ENCODE measurements at regions not wholly inside any gene's neighbourhood (a gene's known extent, or its start where the extent isn't known, plus 50 kb on each side); places are given as distances from the start of the nearest gene placed in this dataset.

DNA sequence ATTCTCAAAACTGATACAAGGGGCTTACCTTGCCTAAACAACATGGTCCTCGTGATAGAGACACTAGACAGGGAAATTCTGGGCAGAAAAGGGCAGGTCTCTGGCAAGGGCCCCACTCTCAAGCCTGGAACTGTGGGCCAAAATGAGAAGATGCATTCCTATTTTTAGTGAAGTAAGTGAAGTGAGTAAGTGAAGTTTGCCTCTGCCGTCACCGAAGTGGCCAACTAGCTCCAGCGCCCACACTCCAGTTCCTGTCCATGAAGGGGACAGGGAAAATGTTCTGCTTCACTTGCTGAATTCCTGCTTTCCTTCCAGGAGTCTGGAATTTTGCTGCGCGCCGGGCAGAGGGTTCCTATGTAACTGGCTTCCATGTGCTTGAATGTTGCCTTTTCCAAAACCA lies 1035.6 kb upstream of the TMEM132C start:
- DNase-seq (ENCODE audit: low spot score), result no peak

DNA sequence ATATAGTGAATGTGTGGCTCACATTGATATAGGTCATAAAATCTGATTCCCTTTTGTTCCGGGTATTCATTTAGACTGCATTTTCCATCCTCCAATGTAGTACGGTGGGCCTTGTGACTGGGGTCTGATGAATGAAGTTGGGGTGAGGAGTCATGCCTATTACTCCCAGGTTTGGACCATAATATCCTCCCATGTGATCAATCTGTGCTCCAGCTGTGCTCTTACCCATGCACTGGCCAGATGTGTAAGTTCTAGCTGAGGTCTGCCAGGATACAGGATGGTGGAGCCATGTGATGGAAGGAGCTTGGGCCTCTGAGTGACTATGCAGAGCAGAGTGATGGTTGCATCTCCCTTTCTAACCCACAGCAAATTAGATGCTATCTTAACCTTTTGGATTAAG lies 1034.0 kb upstream of the TMEM132C start:
- DNase-seq (ENCODE audit: low spot score), result no peak

- no peak for DNase-seq (ENCODE audit: low spot score)
Observed at GRCh38 chr12:127235761-127236160, 1031.2 kb upstream of the TMEM132C start.

GRCh38 chr12:127236491-127236890 lies 1030.5 kb upstream of the TMEM132C start:
- no peak for DNase-seq (ENCODE audit: low spot score)

- no peak for DNase-seq (ENCODE audit: low spot score)
Observed at GRCh38 chr12:127237151-127237550, 1029.8 kb upstream of the TMEM132C start.

GRCh38 chr12:127238107-127238506 lies 1028.9 kb upstream of the TMEM132C start:
- DNase-seq (ENCODE audit: low spot score), result no peak

DNA sequence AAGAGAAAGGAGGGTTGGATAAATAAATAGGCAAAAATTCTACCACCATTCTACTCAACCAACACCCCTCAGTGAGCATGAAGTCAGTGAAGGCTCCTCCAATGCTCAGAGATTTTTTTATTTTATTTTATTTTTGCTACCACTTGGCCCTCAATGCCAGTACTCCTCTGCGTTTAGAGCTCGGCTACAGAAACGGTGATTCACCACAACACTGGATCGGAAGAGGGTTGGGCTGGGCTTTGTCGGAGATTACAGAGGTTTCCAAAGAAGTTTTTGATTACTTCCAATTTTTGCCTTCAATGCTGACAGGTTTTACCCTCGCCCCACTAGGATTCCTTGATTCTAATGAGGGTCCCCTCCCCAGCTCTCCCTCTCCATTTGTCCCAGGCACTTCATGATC lies 1027.2 kb upstream of the TMEM132C start:
- DNase-seq (ENCODE audit: low spot score), result no peak

DNA sequence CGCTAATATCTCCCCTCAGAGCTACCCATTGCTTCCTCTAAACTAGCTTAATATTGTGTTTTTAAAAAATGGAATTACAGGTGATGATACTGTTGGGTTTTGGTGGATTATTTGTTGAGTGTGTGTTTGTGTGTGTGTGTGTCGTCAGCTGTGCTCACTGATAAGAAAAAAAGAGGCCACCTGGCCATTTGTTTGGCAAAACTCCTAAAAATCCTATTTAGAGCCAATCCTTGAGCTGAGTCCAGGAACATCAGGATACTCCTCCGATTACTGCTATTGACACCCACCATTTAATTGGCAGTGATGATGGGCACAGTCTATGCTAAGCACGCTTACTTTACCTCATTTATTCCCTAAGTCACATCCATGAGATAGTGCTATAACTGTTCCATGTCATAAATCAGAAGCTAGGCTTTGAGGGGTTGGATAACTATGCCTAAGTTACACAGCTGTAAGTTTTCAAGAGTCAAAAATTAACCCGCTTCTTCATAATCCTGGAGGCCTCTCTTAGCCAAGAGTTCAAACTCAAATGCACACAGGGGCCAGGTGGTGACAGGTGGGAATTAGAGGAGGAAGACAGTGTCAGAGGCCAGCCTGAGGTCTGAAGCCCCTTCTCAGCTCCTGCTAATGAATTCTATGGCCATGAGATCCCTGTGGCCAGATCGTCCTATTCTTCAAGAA lies 1026.6 kb upstream of the TMEM132C start:
- no peak for DNase-seq (ENCODE audit: low spot score)

DNA sequence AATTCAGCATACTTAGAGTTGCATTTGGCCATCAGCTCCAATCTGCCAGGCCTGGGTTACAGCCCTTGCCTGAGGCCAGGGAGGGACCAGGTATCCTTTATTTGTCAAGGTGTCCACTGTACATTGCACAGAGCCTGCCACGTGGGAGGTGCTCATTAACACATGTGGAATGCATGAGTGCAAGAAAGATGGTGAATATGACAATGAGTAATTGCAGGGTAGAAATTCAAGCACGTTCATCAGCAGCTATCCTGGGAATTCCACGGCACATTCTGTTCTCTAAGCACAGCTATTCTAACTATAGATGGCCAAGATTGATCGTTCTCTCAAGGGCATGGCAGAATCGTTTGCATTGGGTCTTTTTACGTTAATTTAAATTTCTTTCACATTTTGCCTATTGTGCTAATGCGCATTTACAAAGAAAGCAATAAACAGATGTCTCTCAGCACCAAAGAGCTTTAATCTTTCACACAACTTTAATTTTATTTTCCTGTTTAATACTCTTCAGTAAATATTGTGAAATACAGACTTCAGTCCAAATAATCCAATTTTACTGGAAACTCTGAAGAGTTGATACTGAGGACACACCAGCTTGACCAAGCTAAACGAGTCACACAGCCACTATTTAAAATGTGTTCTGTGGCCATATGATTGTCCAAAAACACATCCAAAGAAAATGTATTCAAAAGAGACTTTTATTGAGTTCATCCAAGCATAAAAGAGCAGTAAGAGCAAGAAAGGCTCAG lies 1025.7 kb upstream of the TMEM132C start:
- no peak for DNase-seq (ENCODE audit: low spot score)

GRCh38 chr12:127245009-127245408 lies 1022.0 kb upstream of the TMEM132C start:
- DNase-seq (ENCODE audit: low spot score), result no peak

- DNase-seq (ENCODE audit: low spot score), result no peak
Observed at GRCh38 chr12:127245437-127245836, 1021.5 kb upstream of the TMEM132C start.

DNA sequence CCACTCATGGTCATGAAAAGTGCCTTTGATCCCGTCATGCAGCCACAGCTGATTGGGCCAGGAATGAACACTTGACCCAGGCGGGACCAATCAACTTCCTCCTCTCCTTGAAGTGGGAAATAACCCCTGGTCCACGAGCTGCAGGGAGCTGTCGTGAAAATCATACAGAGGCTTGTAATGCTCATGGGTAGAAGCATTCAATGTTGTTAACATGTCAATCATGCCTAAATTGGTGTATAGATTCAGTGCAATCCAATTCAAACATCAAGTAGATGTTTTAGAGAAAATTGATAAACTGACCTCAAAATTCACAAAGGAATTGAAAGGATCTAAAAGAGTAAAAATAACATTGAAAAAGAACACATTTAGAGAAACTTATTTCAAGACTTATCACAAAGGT lies 1019.0 kb upstream of the TMEM132C start:
- DNase-seq (ENCODE audit: low spot score), result no peak

- DNase-seq (ENCODE audit: low spot score), result no peak
Observed at GRCh38 chr12:127249428-127249827, 1017.5 kb upstream of the TMEM132C start.

GRCh38 chr12:127253797-127254327 lies 1013.1 kb upstream of the TMEM132C start:
- DNase-seq (ENCODE audit: low spot score), result no peak

DNA sequence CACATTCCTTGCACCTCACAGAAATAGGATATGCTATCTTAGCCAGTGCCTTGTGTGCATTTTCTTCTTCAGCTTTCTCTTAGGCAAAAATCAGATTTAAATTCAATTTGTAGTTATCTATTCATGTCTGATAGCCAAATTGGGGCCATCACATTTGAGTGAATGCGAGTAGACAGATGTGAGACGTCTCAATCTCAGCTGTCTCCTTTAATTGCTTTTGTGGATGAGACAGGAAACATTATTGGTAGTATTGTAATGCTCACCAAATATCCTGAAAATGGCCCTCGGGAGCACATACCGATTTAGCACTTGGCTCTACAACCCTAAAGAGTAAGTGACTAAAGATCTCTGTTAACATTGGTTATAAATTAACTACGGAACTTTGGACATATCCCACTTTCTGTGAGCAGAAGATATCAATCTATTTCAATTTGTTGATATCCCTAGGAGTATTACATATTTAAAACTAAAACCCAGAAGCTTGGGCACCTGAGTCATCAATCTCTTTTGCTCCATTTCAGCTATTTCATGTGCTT lies 1012.5 kb upstream of the TMEM132C start:
- DNase-seq (ENCODE audit: low spot score), result no peak

DNA sequence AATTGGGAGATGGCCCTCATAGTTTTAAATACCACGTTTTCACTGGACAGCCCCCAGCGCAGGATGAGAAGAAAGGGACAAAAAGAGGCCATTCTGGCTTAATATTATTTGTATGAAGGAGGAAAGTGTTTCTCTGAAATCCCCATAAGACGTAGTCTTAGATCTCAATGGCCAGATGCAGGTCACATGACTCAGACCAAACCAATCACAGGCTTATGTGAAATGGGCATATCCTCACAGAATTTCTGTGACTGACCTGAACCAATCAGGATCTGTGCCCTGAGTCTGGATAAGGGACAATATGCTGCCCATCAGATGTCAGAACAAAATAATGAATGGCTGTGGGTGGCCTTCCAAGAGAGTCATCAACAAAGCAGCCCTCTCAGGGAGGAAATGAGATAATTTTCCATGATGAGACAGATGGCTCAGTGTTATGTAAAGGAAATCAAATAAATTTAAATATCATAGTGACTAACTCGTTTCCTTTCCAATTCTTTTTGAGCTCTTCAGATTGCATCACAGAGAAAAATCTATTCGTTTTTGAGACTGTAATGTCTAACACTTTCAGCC lies 1009.5 kb upstream of the TMEM132C start:
- DNase-seq (ENCODE audit: low spot score), result peak; percentile 18

GRCh38 chr12:127260531-127260930 lies 1006.4 kb upstream of the TMEM132C start:
- no peak for DNase-seq (ENCODE audit: low spot score)

DNA sequence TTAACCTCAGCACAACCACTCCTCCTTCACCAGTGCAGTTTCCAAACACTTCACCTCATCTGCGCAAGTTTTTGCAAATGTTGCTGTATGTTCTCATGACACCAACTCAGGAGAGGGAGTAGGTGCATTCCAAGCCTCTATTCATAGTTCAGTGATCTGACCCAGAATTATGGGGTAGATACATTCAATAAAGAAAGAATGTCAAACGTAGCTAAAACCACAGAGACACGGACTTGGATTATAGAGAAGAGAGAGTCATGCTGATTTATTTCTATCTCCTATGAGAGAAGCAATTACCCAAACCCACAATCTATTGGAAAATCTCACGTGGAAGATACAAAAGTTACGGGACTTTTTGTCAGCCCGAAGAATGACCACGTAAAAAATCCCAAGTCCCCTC lies 1006.0 kb upstream of the TMEM132C start:
- no peak for DNase-seq (ENCODE audit: low spot score)

GRCh38 chr12:127262615-127263014 lies 1004.4 kb upstream of the TMEM132C start:
- no peak for DNase-seq (ENCODE audit: low spot score)

DNA sequence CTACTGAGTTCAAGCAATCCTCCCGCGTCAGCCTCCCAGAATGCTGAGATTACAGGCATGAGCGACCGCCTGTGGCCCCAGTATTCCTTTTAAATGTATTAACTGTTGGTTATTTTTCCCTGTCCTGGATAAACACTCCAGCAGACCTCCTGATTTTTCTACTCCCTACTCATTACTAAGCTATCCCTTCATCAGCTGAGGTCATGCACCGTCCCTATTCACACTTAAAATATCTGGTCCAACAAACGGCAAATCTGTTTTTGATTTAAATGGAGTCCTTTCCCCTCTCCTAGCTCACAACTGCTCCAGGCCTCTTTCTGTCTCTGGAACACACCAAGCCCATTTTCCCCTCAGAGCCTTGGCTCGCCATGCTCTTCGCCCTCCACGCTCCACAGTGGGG lies 1003.3 kb upstream of the TMEM132C start:
- DNase-seq (ENCODE audit: low spot score), result no peak

DNA sequence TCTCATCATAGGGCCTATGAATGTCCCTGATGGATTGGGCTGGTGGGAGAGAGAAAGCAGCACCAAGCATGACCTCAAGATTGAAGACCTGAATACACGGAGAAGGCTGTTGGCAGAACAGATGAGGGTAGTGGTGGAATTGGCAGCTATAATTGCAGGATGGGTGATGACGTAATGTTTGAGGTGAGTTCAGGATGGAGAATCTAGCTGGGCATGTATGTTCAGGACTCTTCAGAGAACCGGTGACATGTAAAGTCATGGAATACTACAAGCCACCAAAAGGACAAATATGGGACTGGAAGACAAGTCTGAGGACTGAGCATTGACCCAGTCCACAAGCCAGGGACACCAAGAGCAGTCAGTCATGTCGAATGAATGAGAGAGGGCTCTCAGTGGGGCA lies 999.8 kb upstream of the TMEM132C start:
- DNase-seq (ENCODE audit: low spot score), result no peak

GRCh38 chr12:127268213-127268612 lies 998.8 kb upstream of the TMEM132C start:
- DNase-seq (ENCODE audit: low spot score), result no peak
